HCT116 (cell line): ENCODE measurements at regions not wholly inside any gene's neighbourhood (a gene's known extent, or its start where the extent isn't known, plus 50 kb on each side); places are given as distances from the start of the nearest gene placed in this dataset.

Experiments
- CBX3 ChIP-seq: IDR thresholded peaks from 2 replicates; pipeline ENCODE4 v1.6.1; 2012; ENCODE audit warnings: low read depth
- EZH2 ChIP-seq: fragments of 200-600 bp; sonication (generic); IDR thresholded peaks from 2 replicates; pipeline ENCODE4 v1.6.1; 2017; ENCODE audit warnings: antibody characterized with exemption, mixed run types
- EZH2phosphoT487 ChIP-seq: fragments of 200-600 bp; IDR thresholded peaks from 2 replicates; pipeline ENCODE4 v1.6.1; 2018; ENCODE audit warnings: antibody characterized with exemption, borderline replicate concordance
- JUND ChIP-seq: IDR thresholded peaks from 2 replicates; pipeline ENCODE4 v1.6.1; 2012
- POLR2A ChIP-seq: IDR thresholded peaks from 2 replicates; pipeline ENCODE4 v1.7.0; 2011; ENCODE audit warnings: borderline replicate concordance; ENCODE audit not compliant: insufficient read depth, insufficient read length; ENCODE audit errors: extremely low read depth
- POLR2AphosphoS5 ChIP-seq: IDR thresholded peaks from 2 replicates; pipeline ENCODE4 v1.6.1; 2011; ENCODE audit warnings: mild to moderate bottlenecking, low read depth, low read length, moderate library complexity
- SIN3A ChIP-seq: IDR thresholded peaks from 2 replicates; pipeline ENCODE4 v1.6.1; 2012; ENCODE audit warnings: low read depth
- TCF7L2 ChIP-seq: IDR thresholded peaks from 2 replicates; pipeline ENCODE4 v1.7.0; 2011; ENCODE audit warnings: borderline replicate concordance, inconsistent platforms; ENCODE audit not compliant: insufficient read depth, insufficient read length; ENCODE audit errors: extremely low read depth
- TF ChIP-seq, protein P1 (sequence below), 3 experiments: fragments of 200-600 bp in 1 of 3; sonication (generic) in 1 of 3; IDR thresholded peaks in 2 of 3; conservative IDR thresholded peaks in 1 of 3; 2 replicates each; pipeline ENCODE4 v1.5.1; 2012 to 2017; ENCODE audit warnings: low read depth in 2 of 3, low read length in 2 of 3, antibody characterized with exemption in 1 of 3, borderline replicate concordance in 1 of 3, control low read depth in 1 of 3, mild to moderate bottlenecking in 1 of 3, mixed read lengths in 1 of 3, mixed run types in 1 of 3, moderate library complexity in 1 of 3; ENCODE audit not compliant: insufficient read depth in 1 of 3

DNA sequence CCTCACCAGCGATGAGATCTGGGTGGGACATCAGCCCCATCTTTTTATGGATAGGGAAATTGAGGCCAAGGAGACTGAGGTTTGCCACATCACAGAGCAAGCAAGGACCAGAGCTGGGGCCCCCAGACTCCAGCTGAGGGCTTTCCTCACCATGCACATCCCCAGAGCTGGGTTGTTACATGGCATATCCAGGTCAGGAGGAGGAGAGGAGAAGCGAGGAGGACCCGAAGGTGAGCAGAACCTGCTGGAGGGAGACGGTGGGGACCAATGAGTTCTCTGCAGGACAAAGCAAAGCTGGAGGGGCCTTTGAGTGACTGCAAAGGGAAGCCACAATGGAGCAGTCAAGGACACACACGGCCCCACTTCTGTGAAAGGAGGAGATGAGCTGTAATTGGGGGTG is 255.5 kb upstream of the CSF3R start:
- TF ChIP-seq CBX3 (no peak), POLR2AphosphoS5 (no peak), EZH2phosphoT487 (no peak), POLR2A (no peak), SIN3A (no peak), EZH2 (no peak), TCF7L2 (no peak), JUND (no peak)
- TF ChIP-seq, protein P1, sequence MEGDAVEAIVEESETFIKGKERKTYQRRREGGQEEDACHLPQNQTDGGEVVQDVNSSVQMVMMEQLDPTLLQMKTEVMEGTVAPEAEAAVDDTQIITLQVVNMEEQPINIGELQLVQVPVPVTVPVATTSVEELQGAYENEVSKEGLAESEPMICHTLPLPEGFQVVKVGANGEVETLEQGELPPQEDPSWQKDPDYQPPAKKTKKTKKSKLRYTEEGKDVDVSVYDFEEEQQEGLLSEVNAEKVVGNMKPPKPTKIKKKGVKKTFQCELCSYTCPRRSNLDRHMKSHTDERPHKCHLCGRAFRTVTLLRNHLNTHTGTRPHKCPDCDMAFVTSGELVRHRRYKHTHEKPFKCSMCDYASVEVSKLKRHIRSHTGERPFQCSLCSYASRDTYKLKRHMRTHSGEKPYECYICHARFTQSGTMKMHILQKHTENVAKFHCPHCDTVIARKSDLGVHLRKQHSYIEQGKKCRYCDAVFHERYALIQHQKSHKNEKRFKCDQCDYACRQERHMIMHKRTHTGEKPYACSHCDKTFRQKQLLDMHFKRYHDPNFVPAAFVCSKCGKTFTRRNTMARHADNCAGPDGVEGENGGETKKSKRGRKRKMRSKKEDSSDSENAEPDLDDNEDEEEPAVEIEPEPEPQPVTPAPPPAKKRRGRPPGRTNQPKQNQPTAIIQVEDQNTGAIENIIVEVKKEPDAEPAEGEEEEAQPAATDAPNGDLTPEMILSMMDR (IDR thresholded peaks at IDR 0.05 in 2 of 3, conservative IDR thresholded peaks at IDR 0.05 in 1 of 3; ENCODE audit: borderline replicate concordance in 1 of 3, insufficient read depth in 1 of 3, low read depth in 2 of 3, low read length in 2 of 3): no peak
